ENCODE measurements at regions not wholly inside any gene's neighbourhood (a gene's known extent, or its start where the extent isn't known, plus 50 kb on each side); places are given as distances from the start of the nearest gene placed in this dataset.
A peak's percentile ranks its signal among the peaks of the same experiment; 100 is the strongest.

- no peak for DNase-seq (ENCODE audit: low spot score)
- no peak for TF ChIP-seq CTCF (IDR thresholded peaks at IDR 0.05; ENCODE audit: borderline replicate concordance, control extremely low read depth, extremely low read depth, insufficient read depth, missing control alignments)
- in situ Hi-C loops (cut with MboI; ENCODE audit: low sequenced_read_pairs, unreplicated experiment), result no loop called here
Measured at GRCh38 chr3:473033-473800, 276.7 kb downstream of the CHL1 start.

- no peak for TF ChIP-seq CTCF (IDR thresholded peaks at IDR 0.05; ENCODE audit: borderline replicate concordance, control extremely low read depth, extremely low read depth, insufficient read depth, missing control alignments)
- in situ Hi-C loops (cut with MboI; ENCODE audit: low sequenced_read_pairs, unreplicated experiment), result no loop called here
- DNase-seq (ENCODE audit: low spot score), result no peak
Measured at GRCh38 chr3:474828-475227, 278.3 kb downstream of the CHL1 start.

- in situ Hi-C loops (cut with MboI; ENCODE audit: low sequenced_read_pairs, unreplicated experiment), result no loop called here
- no peak for TF ChIP-seq CTCF (IDR thresholded peaks at IDR 0.05; ENCODE audit: borderline replicate concordance, control extremely low read depth, extremely low read depth, insufficient read depth, missing control alignments)
Measured at GRCh38 chr3:480070-480469, 283.5 kb downstream of the CHL1 start.

GRCh38 chr3:481111-481510 is 284.5 kb downstream of the CHL1 start:
- in situ Hi-C loops (cut with MboI; ENCODE audit: low sequenced_read_pairs, unreplicated experiment), result no loop called here
- no peak for DNase-seq (ENCODE audit: low spot score)
- no peak for TF ChIP-seq CTCF (IDR thresholded peaks at IDR 0.05; ENCODE audit: borderline replicate concordance, control extremely low read depth, extremely low read depth, insufficient read depth, missing control alignments)

More at GRCh38 chr3:480070-480469, 283.5 kb downstream of the CHL1 start:
- no peak for DNase-seq (ENCODE audit: low spot score)

GRCh38 chr3:481680-482079 is 285.1 kb downstream of the CHL1 start:
- TF ChIP-seq CTCF (IDR thresholded peaks at IDR 0.05; ENCODE audit: borderline replicate concordance, control extremely low read depth, extremely low read depth, insufficient read depth, missing control alignments), result no peak
- in situ Hi-C loops (cut with MboI; ENCODE audit: low sequenced_read_pairs, unreplicated experiment), result no loop called here

GRCh38 chr3:482479-482878 is 285.9 kb downstream of the CHL1 start:
- TF ChIP-seq CTCF (IDR thresholded peaks at IDR 0.05; ENCODE audit: borderline replicate concordance, control extremely low read depth, extremely low read depth, insufficient read depth, missing control alignments), result no peak
- in situ Hi-C loops (cut with MboI; ENCODE audit: low sequenced_read_pairs, unreplicated experiment), result no loop called here
- no peak for DNase-seq (ENCODE audit: low spot score)

More at GRCh38 chr3:481680-482079, 285.1 kb downstream of the CHL1 start:
- DNase-seq (ENCODE audit: low spot score), result peak; percentile 35

Measured in GM13976 (cell line).